HK-2 (cell line): ENCODE measurements at regions not wholly inside any gene's neighbourhood (a gene's known extent, or its start where the extent isn't known, plus 50 kb on each side); places are given as distances from the start of the nearest gene placed in this dataset.

ENCODE experiments used
- DNase-seq: peaks from one replicate; pipeline ENCODE4 v3.0.0-alpha.2; 2018; ENCODE audit not compliant: unreplicated experiment

DNA sequence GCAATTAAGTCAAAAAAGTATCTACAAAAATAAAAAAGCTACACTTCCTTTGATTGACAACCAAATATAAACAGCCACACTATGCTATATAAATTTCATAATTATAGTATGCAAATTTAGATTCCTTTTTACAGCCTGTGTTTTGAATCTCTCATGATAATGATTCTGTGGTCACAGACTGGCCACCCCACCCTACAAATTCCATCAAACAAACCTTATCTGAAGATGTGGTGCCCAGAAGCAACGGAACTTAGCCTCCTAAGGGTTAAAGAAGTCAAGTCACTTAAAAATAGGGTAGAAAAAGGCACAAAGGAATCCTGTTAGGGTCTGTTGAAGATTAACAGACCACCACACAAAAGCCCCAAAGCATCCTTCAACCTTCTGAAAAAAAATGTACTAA lies 351.8 kb downstream of the INHBA start:
- DNase-seq, result no peak

- DNase-seq, result no peak
These were observed 356.0 kb downstream of the INHBA start for GRCh38 chr7:41346878-41347277.

- DNase-seq, result no peak
These were observed 362.8 kb downstream of the INHBA start for GRCh38 chr7:41339913-41340676.

GRCh38 chr7:41336981-41337380 lies 365.9 kb downstream of the INHBA start:
- no peak for DNase-seq

DNA sequence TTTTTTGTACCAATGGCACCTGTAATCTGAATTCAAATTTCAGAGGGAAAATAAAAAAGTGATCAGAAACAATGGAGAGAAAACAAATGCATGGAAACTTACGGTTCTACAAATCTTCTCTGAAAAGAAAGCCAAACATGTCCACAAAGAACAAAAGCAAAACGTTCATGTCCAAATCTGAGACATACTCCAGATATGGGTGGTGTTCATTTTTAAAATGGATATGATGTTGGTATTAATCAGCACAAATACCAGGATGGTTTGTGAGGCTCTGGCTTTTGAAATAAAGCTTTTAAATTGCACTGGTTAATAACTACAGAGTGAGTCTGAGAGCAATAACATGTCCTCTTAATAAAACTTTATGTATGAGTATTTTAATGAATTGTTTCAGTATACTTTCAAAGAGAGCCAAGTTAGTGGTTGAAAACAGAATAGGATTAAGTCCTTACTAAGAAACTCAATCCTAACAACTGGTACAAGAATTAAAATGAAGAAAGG lies 366.4 kb downstream of the INHBA start:
- no peak for DNase-seq

DNA sequence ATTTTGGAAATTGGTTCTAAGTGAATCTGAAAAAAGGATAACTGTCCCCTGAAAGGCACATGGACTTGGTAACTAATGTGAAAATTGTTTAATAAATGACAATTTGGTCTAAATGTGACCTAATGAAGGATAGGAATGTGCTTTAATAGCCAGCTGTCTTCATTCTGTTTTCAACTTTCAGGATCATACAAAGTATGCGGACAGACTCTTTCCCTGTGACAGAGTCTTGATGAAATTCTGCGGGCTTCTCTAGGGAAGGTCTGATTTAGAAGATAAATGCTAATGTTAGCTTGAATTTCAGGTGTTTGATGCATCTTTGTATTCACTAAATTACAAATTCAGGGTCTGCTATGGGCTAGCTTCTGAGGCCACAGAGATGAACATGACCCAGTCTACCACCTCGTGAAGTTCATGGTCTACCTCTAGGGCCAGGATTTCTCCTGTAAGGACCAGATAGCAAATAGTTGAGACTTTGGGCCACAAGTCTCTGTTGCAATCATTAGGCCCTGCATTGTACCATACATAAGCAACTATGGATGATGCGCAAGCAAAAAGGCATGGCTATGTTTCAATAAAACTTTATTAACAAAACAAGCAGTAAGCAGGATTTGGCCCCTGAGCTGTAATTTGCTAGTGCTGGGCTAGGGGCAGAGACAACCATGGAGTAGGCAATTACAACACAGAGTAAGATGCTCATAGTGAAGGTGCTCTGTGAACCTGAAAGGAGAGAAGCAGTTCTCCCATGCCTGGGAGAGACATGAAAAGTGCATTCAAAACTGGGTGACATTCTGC lies 368.6 kb downstream of the INHBA start:
- no peak for DNase-seq

DNA sequence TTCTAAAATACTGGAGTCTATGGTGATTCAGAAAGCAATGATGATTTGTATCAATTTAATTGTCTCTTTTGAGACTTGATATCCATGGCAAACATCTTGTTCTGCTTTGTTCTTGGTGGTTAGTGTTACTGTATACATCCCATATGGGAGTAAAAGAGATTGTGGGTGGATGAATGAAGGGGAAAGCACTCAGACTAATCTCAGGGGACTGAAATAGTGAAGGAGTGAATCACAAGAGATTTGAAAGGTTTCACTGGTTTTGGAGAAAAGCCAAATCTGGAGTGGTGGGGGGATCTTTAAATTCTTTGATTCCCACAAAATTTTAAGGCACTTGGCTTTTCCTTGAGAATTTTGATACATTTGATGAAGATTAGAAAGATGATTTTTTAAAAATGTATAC lies 369.4 kb downstream of the INHBA start:
- DNase-seq, result no peak

DNA sequence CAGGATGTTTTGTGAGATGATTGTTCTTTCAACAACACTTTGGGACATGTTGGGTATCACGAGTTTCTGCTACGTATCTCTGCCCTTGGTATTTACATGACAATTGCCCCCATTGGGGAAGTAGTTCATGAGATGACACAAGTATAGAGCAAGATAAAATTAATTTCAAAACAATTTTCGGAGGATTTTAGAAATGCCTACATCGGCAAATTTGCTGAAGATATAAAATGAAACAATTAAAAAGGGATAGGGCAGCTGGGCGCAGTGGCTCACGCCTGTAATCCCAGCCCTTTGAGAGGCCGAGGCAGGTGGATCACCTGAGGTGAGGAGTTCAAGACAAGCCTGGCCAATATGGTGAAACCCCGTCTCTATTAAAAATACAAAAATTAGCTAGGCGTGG lies 371.7 kb downstream of the INHBA start:
- DNase-seq, result no peak

- no peak for DNase-seq
These were observed 374.3 kb downstream of the INHBA start for GRCh38 chr7:41328544-41328943.

GRCh38 chr7:41328131-41328530 lies 374.8 kb downstream of the INHBA start:
- no peak for DNase-seq

- DNase-seq, result no peak
These were observed 376.3 kb downstream of the INHBA start for GRCh38 chr7:41326616-41327015.

GRCh38 chr7:41323806-41324205 lies 379.1 kb downstream of the INHBA start:
- DNase-seq, result no peak

GRCh38 chr7:41319581-41319980 lies 383.3 kb downstream of the INHBA start:
- DNase-seq, result no peak

- no peak for DNase-seq
These were observed 386.5 kb downstream of the INHBA start for GRCh38 chr7:41316410-41316809.

GRCh38 chr7:41315764-41316163 lies 387.1 kb downstream of the INHBA start:
- DNase-seq, result no peak

- DNase-seq, result no peak
These were observed 389.7 kb downstream of the INHBA start for GRCh38 chr7:41313171-41313570.

DNA sequence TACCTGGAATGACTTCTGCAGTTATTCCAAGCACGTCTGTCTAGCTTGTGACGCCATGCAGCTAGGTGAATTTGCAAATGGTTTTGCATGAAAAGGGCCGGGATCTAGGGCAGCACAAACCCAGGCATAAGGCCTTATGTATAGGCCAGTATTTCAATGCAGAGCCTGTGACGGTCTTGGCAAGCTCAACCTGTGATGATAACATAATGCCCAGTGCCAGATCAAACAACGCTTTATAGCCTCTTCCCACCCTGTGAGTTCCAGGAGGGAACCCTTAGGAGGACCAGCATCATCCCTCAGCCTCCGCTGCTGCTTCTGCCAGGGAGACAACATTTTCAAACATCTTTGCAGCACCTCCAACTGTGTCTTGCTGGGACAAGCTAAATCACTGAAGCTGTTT lies 390.7 kb downstream of the INHBA start:
- no peak for DNase-seq

- no peak for DNase-seq
These were observed 391.6 kb downstream of the INHBA start for GRCh38 chr7:41311301-41311700.

DNA sequence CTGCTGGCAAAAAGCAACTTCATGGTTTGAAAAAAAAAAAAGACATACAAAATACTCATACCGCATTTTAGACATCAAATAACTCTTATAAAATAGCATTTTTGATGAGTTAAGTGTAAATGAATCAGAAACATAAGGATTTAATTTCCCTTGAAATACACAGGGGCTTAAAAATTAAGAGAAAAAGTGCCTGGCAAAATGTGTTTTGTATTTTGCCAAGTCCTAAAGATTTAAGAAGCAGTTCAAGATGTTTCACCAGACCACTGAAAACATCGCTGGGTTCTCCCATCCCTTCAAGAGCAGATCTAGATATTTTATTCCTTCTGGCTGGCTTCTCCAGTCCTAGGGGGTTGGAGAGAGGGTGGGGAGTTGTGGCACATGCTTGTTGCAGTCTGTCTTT lies 396.4 kb downstream of the INHBA start:
- no peak for DNase-seq

DNA sequence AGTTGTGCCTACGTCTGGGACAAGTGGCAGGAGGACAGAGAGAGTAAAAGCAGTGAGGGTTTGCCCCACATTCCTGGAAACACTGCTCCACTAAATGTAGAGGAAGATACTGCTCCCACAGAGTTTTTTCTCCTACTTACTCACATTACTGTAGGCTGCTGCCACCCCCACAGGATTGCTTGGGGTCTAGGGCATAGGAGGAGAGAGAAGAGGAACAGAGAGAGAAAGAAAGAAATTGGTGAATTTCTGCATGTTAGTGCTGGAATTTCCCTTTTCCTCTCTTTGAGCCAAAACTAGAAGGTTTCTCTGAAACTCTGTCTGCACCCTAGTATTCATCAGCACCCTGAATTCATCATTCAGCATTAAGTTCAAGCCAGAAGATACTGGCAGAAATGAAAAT lies 397.9 kb downstream of the INHBA start:
- no peak for DNase-seq

DNA sequence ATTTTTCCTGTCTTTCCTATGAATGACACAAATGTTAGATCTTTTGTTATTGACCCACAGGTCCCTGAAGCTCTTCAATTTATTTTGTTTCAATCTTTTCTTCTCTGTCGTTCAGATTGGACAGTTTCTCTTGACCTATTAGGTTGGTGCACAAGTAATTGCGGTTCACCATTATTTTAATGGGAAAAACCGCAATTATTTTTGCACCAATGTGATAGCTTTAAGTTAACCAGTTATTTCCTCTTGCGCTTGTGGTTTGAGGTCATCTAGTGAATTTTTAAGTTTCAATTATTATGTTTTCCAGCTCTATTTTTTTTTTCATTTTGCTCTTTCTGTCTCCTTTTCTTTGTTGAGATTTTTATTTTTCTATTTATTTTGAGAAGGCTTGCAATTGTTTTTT lies 399.2 kb downstream of the INHBA start:
- DNase-seq, result no peak

GRCh38 chr7:41298409-41298808 lies 404.5 kb downstream of the INHBA start:
- DNase-seq, result no peak

DNA sequence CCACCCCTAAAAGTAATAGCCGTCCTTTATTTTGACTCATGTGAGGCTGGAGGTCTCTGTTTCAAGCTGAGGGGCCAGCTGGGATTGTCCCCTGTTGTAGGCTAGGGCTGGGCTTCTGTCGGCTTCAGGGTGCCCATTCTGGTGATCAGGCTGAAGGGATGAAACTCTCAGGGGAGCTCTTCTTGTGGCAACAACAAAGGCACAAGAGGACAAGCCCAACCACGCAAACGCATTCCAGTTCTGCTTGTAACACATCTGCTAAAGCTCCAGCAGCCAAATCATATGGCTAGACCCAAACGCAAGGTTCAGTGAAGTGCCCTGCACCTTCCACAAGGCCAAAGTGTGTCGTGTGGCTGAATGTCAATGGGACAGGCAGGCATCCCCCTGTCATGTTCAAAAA lies 405.7 kb downstream of the INHBA start:
- no peak for DNase-seq
